Heart left ventricle (tissue), 16 donors: ENCODE measurements at regions not wholly inside any gene's neighbourhood (a gene's known extent, or its start where the extent isn't known, plus 50 kb on each side); places are given as distances from the start of the nearest gene placed in this dataset.

Source experiments
- ATAC-seq, 4 donors: fragments of 200-7000 bp; cut with Tn5 transposase; one replicate each; pipeline ENCODE4 v1.9.1; 2020 to 2022; ENCODE audit warnings: moderate library complexity in 4 of 4, mild to moderate bottlenecking in 3 of 4, moderate number of reproducible peaks in 1 of 4
- DNase-seq, 5 donors: peaks; one replicate each; pipeline ENCODE4 v3.0.0-alpha.2; 2020
- H3K27ac ChIP-seq, 12 donors: fragments of 200-600 bp; sonication (generic) in 4 of 12; one replicate each; pipeline versions ENCODE4 v1.5.0 to v1.8.0; 2016 to 2022; ENCODE audit warnings: mild to moderate bottlenecking in 2 of 12
- H3K27me3 ChIP-seq, 9 donors: fragments of 200-600 bp; sonication (generic) in 2 of 9; one replicate each; pipeline versions ENCODE4 v1.5.1 to v1.8.0; 2016 to 2022; ENCODE audit warnings: mild to moderate bottlenecking in 3 of 9
- H3K36me3 ChIP-seq, 9 donors: fragments of 200-600 bp; sonication (generic) in 2 of 9; one replicate each; pipeline versions ENCODE4 v1.5.0 to v1.8.0; 2018 to 2022; ENCODE audit warnings: mild to moderate bottlenecking in 2 of 9
- H3K4me1 ChIP-seq, 12 donors: fragments of 200-600 bp; sonication (generic) in 4 of 12; one replicate each; pipeline versions ENCODE4 v1.5.0 to v1.8.0; 2016 to 2022; ENCODE audit warnings: mild to moderate bottlenecking in 3 of 12
- H3K4me3 ChIP-seq, 12 donors: fragments of 200-600 bp; sonication (generic) in 4 of 12; one replicate each; pipeline versions ENCODE4 v1.5.0 to v1.8.0; 2017 to 2022; ENCODE audit warnings: mild to moderate bottlenecking in 9 of 12, moderate library complexity in 4 of 12
- H3K9me3 ChIP-seq, 12 donors: fragments of 200-600 bp; sonication (generic) in 4 of 12; one replicate each; pipeline versions ENCODE4 v1.5.0 to v1.8.0; 2016 to 2022; ENCODE audit warnings: mild to moderate bottlenecking in 1 of 12
- CTCF ChIP-seq, 12 donors: fragments of 200-600 bp; sonication (generic) in 4 of 12; IDR thresholded peaks; one replicate each; pipeline versions ENCODE4 v1.5.0 to v1.8.0; 2018 to 2022; ENCODE audit warnings: antibody characterized with exemption in 12 of 12, mild to moderate bottlenecking in 5 of 12
- POLR2A ChIP-seq, 2 donors: fragments of 450-650 bp; IDR thresholded peaks; one replicate each; pipeline ENCODE4 v1.6.1; 2017; ENCODE audit warnings: antibody characterized with exemption in 2 of 2, mild to moderate bottlenecking in 2 of 2, moderate library complexity in 2 of 2
- WGBS, 4 donors: extraction: QIAGEN DNeasy Blood & Tissue Kit in 2 of 4; methylation state at CpG; one replicate each; pipeline versions ENCODE4 v1.1.5 to v1.1.7; 2013 to 2018; 5-methylcytosine and 5-hydroxymethylcytosine counted together
- intact Hi-C, 10 donors: fragments of 100-400 bp; cut with DNase I; formaldehyde crosslinking; loops; one replicate each; pipeline versions ENCODE4 v1.11.1 to v1.14.2; 2022
- donor health status: ischemic (EF 13 %, LVEDD 7.1; RV severe dilation, severe dysfunction).
- donor health status: healthy with polysubstance abuse.
- donor health status: DM: no; HTN: yes; CAD: no.
- donor health status: DM: no; HTN: no; CAD: no.
- donor health status: ischemic (EF 25% LVEDD 6.9; RV normal size, moderate dysfunction).
- donor health status: ischemic (EF 25% LVEDD 5.7; RV mildly dilated, moderate dysfunction).
- donor health status: healthy.
- donor health status: DM: yes; HTN: yes; CAD: no.
- donor health status: ischemic (EF 35%, LVEDD 5.7; RV mildly dilated, moderate dysfunction).
- donor health status: nonischemic (EF 11% LVEDD 7.7; RV severe dilation, severe dysfunction).
- donor health status: DM: yes; HTN: yes; CAD: no.
- donor health status: PGD.
- donor health status: ischemic (EF 29% LVEDD 5.4; RV normal size, mild dysfunction).
- donor health status: nonischemic (EF 23%, LVEDD 6.1; RV moderate dilation, normal function).

GRCh38 chr9:82216435-82216834, 227.9 kb downstream of the SPATA31D1 start:
- DNase-seq (no peak), ATAC-seq (no peak)
- H3K4me3 ChIP-seq: no peak overlapping the region
- H3K27ac ChIP-seq: no peak overlapping the region
- TF ChIP-seq POLR2A (IDR thresholded peaks at IDR 0.05): no peak
- no peak for TF ChIP-seq CTCF (IDR thresholded peaks at IDR 0.05)
- H3K27me3 ChIP-seq: peaks cover 0 to 6% (median 0%) of the 10 kb centered on the region in 9 donors
- peaks cover 0 to 13% (median 0%) of the 10 kb centered on the region in 12 donors for H3K9me3 ChIP-seq
- no peaks in the 10 kb centered on the region for H3K36me3 ChIP-seq
- H3K4me1 ChIP-seq: no peaks in the 10 kb centered on the region
- 74 to 81% (median 78%) methylated on average over 5 of the region's 5 CpGs for WGBS, 4 donors
- intact Hi-C loops: no loop called here

- no peaks in the 10 kb centered on the region for H3K36me3 ChIP-seq
- intact Hi-C loops: no loop called here
- 42 to 59% (median 48%) methylated on average over 3 of the region's 3 CpGs for WGBS, 4 donors
- ATAC-seq: no peak
- H3K9me3 ChIP-seq: peaks cover 0 to 8% (median 0%) of the 10 kb centered on the region in 12 donors
- no peak overlapping the region for H3K4me3 ChIP-seq
- H3K4me1 ChIP-seq: no peaks in the 10 kb centered on the region
- H3K27me3 ChIP-seq: no peaks in the 10 kb centered on the region
- no peak overlapping the region for H3K27ac ChIP-seq
- DNase-seq: no peak
- no peak for TF ChIP-seq CTCF (IDR thresholded peaks at IDR 0.05)
- TF ChIP-seq POLR2A (IDR thresholded peaks at IDR 0.05): no peak
Measured at GRCh38 chr9:82223442-82223841, 234.9 kb downstream of the SPATA31D1 start.

DNA sequence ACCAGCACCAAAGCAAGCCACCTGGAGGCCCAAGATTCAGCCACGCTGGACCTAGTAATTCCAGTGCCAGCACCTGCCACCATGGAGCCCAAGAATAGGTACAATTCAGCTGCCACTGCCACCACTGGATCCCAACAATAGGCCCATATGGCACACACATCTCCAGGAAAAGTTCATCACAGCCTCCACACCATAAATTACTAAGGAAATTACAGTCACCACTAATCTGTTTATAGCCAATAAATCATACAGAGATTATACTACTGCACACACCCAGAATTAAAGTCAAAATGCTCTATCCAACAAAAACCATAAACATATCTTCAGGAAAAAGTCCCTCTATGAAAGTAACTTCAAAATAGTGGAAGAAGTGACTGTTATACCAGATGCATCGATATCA, 242.8 kb downstream of the SPATA31D1 start:
- Histone ChIP-seq H3K27ac (no peak overlapping the region), H3K9me3 (peaks cover 0 to 43% (median 27%) of the 10 kb centered on the region in 12 donors), H3K27me3 (no peaks in the 10 kb centered on the region), H3K4me3 (no peak overlapping the region), H3K4me1 (peaks cover 0 to 4% (median 0%) of the 10 kb centered on the region in 12 donors), H3K36me3 (no peaks in the 10 kb centered on the region)
- intact Hi-C loops: no loop called here
- ATAC-seq (no peak), DNase-seq (no peak)
- no peak for TF ChIP-seq CTCF (IDR thresholded peaks at IDR 0.05)
- TF ChIP-seq POLR2A (IDR thresholded peaks at IDR 0.05): no peak
- WGBS, 4 donors: 89 to 96% (median 91%) methylated on average over 2 of the region's 2 CpGs

DNA sequence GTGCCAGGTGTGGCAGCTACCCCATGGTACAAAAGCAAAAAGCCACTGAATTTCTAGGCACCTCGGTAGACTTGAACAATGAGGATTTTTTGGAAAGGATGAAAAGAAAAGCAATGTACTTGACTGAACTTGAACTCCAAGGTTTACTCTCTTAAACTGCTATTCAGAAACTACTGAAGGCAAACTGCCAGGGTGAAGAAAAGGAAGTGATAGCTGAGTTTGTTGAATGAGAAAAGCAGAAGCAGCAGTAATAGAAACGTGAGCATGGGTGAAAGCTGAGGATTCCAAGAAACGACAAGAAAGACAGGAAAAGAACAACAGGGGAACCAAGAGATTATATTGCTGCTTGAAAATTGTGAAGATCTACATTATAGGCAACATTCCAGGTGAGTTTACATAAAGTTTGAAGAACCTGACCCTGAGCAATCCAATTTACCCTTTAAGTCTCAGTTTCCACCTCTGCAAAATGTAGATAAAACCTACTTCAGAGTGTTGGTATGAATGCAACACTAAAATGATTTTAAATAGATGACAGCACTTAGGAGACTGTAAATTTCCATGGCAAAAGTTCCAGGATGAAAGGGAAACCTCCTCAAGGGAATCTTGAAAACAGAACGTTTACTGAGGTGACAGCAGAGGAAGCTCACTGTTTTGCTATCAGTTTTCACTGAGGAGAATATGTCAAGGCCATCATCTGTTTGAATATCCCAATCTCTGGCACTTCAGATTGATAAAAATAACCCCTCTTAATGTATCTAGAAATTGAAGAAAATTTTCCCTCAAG, 245.8 kb downstream of the SPATA31D1 start:
- Histone ChIP-seq H3K27ac (no peak overlapping the region), H3K4me3 (no peak overlapping the region), H3K27me3 (no peaks in the 10 kb centered on the region), H3K9me3 (peaks cover 0 to 58% (median 27%) of the 10 kb centered on the region in 12 donors), H3K36me3 (no peaks in the 10 kb centered on the region), H3K4me1 (peaks cover 0 to 4% (median 0%) of the 10 kb centered on the region in 12 donors)
- 18 to 27% (median 25%) methylated on average over 4 of the region's 4 CpGs for WGBS, 4 donors
- intact Hi-C loops: no loop called here
- DNase-seq (no peak), ATAC-seq (no peak)
- TF ChIP-seq CTCF (IDR thresholded peaks at IDR 0.05) (no peak), POLR2A (IDR thresholded peaks at IDR 0.05) (no peak)
